H1 (cell line): ENCODE measurements at regions not wholly inside any gene's neighbourhood (a gene's known extent, or its start where the extent isn't known, plus 50 kb on each side); places are given as distances from the start of the nearest gene placed in this dataset.

Experiments
- CBX8 ChIP-seq: fragments of 300-800, 300-1000 bp; sonication (generic); IDR thresholded peaks from 2 replicates; pipeline ENCODE4 v1.7.1; 2016; ENCODE audit warnings: low read depth, low read length, borderline replicate concordance
- E2F6 ChIP-seq: IDR thresholded peaks from 2 replicates; pipeline ENCODE4 v1.6.1; 2012; ENCODE audit warnings: inconsistent platforms
- HDAC2 ChIP-seq, 2 experiments: fragments of 300-600 bp in 1 of 2; sonication (generic) in 1 of 2; IDR thresholded peaks; 2 replicates each; pipeline ENCODE4 v1.6.1; 2011 to 2012; ENCODE audit warnings: low read depth in 2 of 2, low read length in 2 of 2, mild to moderate bottlenecking in 2 of 2, moderate library complexity in 2 of 2, borderline replicate concordance in 1 of 2, inconsistent platforms in 1 of 2
- MAFK ChIP-seq: IDR thresholded peaks from 2 replicates; pipeline ENCODE4 v1.6.1; 2012; ENCODE audit warnings: low read depth, mild to moderate bottlenecking, improper control_type of control experiment, low read length
- POLR2A ChIP-seq, 2 experiments: IDR thresholded peaks; 1 replicate in 1 of 2; 2 replicates in 1 of 2; pipeline ENCODE4 v1.6.1; 2011; ENCODE audit warnings: low read depth in 2 of 2, low read length in 2 of 2, mild to moderate bottlenecking in 2 of 2; ENCODE audit errors: control extremely low read depth in 1 of 2
- TCF12 ChIP-seq: IDR thresholded peaks from 2 replicates; pipeline ENCODE4 v1.6.1; 2011; ENCODE audit warnings: low read depth, mild to moderate bottlenecking, low read length

GRCh38 chr9:81849631-81850259 lies 78.5 kb upstream of the SPATA31D4 start (continued):
- no peak for TF ChIP-seq HDAC2 (IDR thresholded peaks at IDR 0.05; ENCODE audit: borderline replicate concordance in 1 of 2, low read depth in 2 of 2, low read length in 2 of 2)
- TF ChIP-seq CBX8, result no peak
- no peak for TF ChIP-seq POLR2A (IDR thresholded peaks at IDR 0.05; ENCODE audit: control extremely low read depth in 1 of 2, low read depth in 2 of 2, low read length in 2 of 2)
- no peak for TF ChIP-seq MAFK
- TF ChIP-seq E2F6, result no peak
- TF ChIP-seq TCF12, result no peak
